ENCODE measurements at regions not wholly inside any gene's neighbourhood (a gene's known extent, or its start where the extent isn't known, plus 50 kb on each side); places are given as distances from the start of the nearest gene placed in this dataset.

GRCh38 chr4:104758574-104758973 lies 263.9 kb upstream of the CXXC4 start:
- Histone ChIP-seq H3K27ac (ENCODE audit: low read depth, low read length, severe bottlenecking) (no peak overlapping the region), H3K4me3 (ENCODE audit: extremely low read depth, insufficient read depth, low read length, poor library complexity, severe bottlenecking) (no peak overlapping the region), H3K9me3 (ENCODE audit: control insufficient read depth, low read length) (no peaks in the 10 kb centered on the region), H3K4me1 (ENCODE audit: control insufficient read depth, insufficient read depth, low read length, poor library complexity, severe bottlenecking) (no peaks in the 10 kb centered on the region), H3K36me3 (ENCODE audit: control insufficient read depth, insufficient read depth, low read length) (no peaks in the 10 kb centered on the region)
- WGBS, 2 experiments (ENCODE audit: insufficient coverage in 2 of 2), result no CpG with 5 or more reads among the region's 2 CpGs

- H3K4me3 ChIP-seq (ENCODE audit: extremely low read depth, insufficient read depth, low read length, poor library complexity, severe bottlenecking), result no peak overlapping the region
- WGBS, 2 experiments (ENCODE audit: insufficient coverage in 2 of 2), result 40% methylated on average over 1 of the region's 5 CpGs; no CpG with 5 or more reads in 1 of the 2 experiments
- no peaks in the 10 kb centered on the region for H3K9me3 ChIP-seq (ENCODE audit: control insufficient read depth, low read length)
- no peaks in the 10 kb centered on the region for H3K36me3 ChIP-seq (ENCODE audit: control insufficient read depth, insufficient read depth, low read length)
- no peaks in the 10 kb centered on the region for H3K4me1 ChIP-seq (ENCODE audit: control insufficient read depth, insufficient read depth, low read length, poor library complexity, severe bottlenecking)
- H3K27ac ChIP-seq (ENCODE audit: low read depth, low read length, severe bottlenecking), result no peak overlapping the region
These were observed 269.0 kb upstream of the CXXC4 start for GRCh38 chr4:104763554-104764222.

GRCh38 chr4:104766676-104767075 lies 272.0 kb upstream of the CXXC4 start:
- Histone ChIP-seq H3K27ac (ENCODE audit: low read depth, low read length, severe bottlenecking) (no peak overlapping the region), H3K9me3 (ENCODE audit: control insufficient read depth, low read length) (no peaks in the 10 kb centered on the region), H3K4me3 (ENCODE audit: extremely low read depth, insufficient read depth, low read length, poor library complexity, severe bottlenecking) (no peak overlapping the region), H3K4me1 (ENCODE audit: control insufficient read depth, insufficient read depth, low read length, poor library complexity, severe bottlenecking) (no peaks in the 10 kb centered on the region), H3K36me3 (ENCODE audit: control insufficient read depth, insufficient read depth, low read length) (no peaks in the 10 kb centered on the region)
- 83% methylated on average over 1 of the region's 1 CpG for WGBS, 2 experiments (ENCODE audit: insufficient coverage in 2 of 2)

GRCh38 chr4:104772849-104773248 lies 278.2 kb upstream of the CXXC4 start:
- no peak overlapping the region for H3K4me3 ChIP-seq (ENCODE audit: extremely low read depth, insufficient read depth, low read length, poor library complexity, severe bottlenecking)
- H3K9me3 ChIP-seq (ENCODE audit: control insufficient read depth, low read length), result no peaks in the 10 kb centered on the region
- no peaks in the 10 kb centered on the region for H3K36me3 ChIP-seq (ENCODE audit: control insufficient read depth, insufficient read depth, low read length)
- H3K27ac ChIP-seq (ENCODE audit: low read depth, low read length, severe bottlenecking), result no peak overlapping the region
- no peaks in the 10 kb centered on the region for H3K4me1 ChIP-seq (ENCODE audit: control insufficient read depth, insufficient read depth, low read length, poor library complexity, severe bottlenecking)
- no CpG with 5 or more reads among the region's 1 CpG for WGBS, 2 experiments (ENCODE audit: insufficient coverage in 2 of 2)

GRCh38 chr4:104795264-104795939 lies 300.7 kb upstream of the CXXC4 start:
- H3K27ac ChIP-seq (ENCODE audit: low read depth, low read length, severe bottlenecking), result no peak overlapping the region
- no peaks in the 10 kb centered on the region for H3K36me3 ChIP-seq (ENCODE audit: control insufficient read depth, insufficient read depth, low read length)
- H3K4me1 ChIP-seq (ENCODE audit: control insufficient read depth, insufficient read depth, low read length, poor library complexity, severe bottlenecking), result no peaks in the 10 kb centered on the region
- H3K4me3 ChIP-seq (ENCODE audit: extremely low read depth, insufficient read depth, low read length, poor library complexity, severe bottlenecking), result no peak overlapping the region
- WGBS, 2 experiments (ENCODE audit: insufficient coverage in 2 of 2), result 0 to 40% methylated on average over 1 to 2 of the region's 2 CpGs
- no peaks in the 10 kb centered on the region for H3K9me3 ChIP-seq (ENCODE audit: control insufficient read depth, low read length)

GRCh38 chr4:104811727-104812126 lies 317.0 kb upstream of the CXXC4 start:
- Histone ChIP-seq H3K36me3 (ENCODE audit: control insufficient read depth, insufficient read depth, low read length) (no peaks in the 10 kb centered on the region), H3K27ac (ENCODE audit: low read depth, low read length, severe bottlenecking) (no peak overlapping the region), H3K9me3 (ENCODE audit: control insufficient read depth, low read length) (no peaks in the 10 kb centered on the region), H3K4me3 (ENCODE audit: extremely low read depth, insufficient read depth, low read length, poor library complexity, severe bottlenecking) (no peak overlapping the region), H3K4me1 (ENCODE audit: control insufficient read depth, insufficient read depth, low read length, poor library complexity, severe bottlenecking) (no peaks in the 10 kb centered on the region)
- WGBS, 2 experiments (ENCODE audit: insufficient coverage in 2 of 2), result no CpG with 5 or more reads among the region's 3 CpGs

GRCh38 chr4:104815665-104816064 lies 321.0 kb upstream of the CXXC4 start:
- Histone ChIP-seq H3K4me1 (ENCODE audit: control insufficient read depth, insufficient read depth, low read length, poor library complexity, severe bottlenecking) (no peaks in the 10 kb centered on the region), H3K4me3 (ENCODE audit: extremely low read depth, insufficient read depth, low read length, poor library complexity, severe bottlenecking) (no peak overlapping the region), H3K36me3 (ENCODE audit: control insufficient read depth, insufficient read depth, low read length) (no peaks in the 10 kb centered on the region), H3K27ac (ENCODE audit: low read depth, low read length, severe bottlenecking) (no peak overlapping the region), H3K9me3 (ENCODE audit: control insufficient read depth, low read length) (no peaks in the 10 kb centered on the region)
- WGBS, 2 experiments (ENCODE audit: insufficient coverage in 2 of 2), result no CpG with 5 or more reads among the region's 1 CpG

GRCh38 chr4:104818579-104818978 lies 323.9 kb upstream of the CXXC4 start:
- no peak overlapping the region for H3K27ac ChIP-seq (ENCODE audit: low read depth, low read length, severe bottlenecking)
- H3K9me3 ChIP-seq (ENCODE audit: control insufficient read depth, low read length), result no peaks in the 10 kb centered on the region
- H3K4me3 ChIP-seq (ENCODE audit: extremely low read depth, insufficient read depth, low read length, poor library complexity, severe bottlenecking), result no peak overlapping the region
- WGBS, 2 experiments (ENCODE audit: insufficient coverage in 2 of 2), result 100% methylated on average over 1 of the region's 4 CpGs; no CpG with 5 or more reads in 1 of the 2 experiments
- no peaks in the 10 kb centered on the region for H3K4me1 ChIP-seq (ENCODE audit: control insufficient read depth, insufficient read depth, low read length, poor library complexity, severe bottlenecking)
- H3K36me3 ChIP-seq (ENCODE audit: control insufficient read depth, insufficient read depth, low read length), result no peaks in the 10 kb centered on the region

GRCh38 chr4:104826171-104826570 lies 320.5 kb upstream of the TET2 start:
- no peak overlapping the region for H3K4me3 ChIP-seq (ENCODE audit: extremely low read depth, insufficient read depth, low read length, poor library complexity, severe bottlenecking)
- 63 to 92% methylated on average over 1 to 2 of the region's 2 CpGs for WGBS, 2 experiments (ENCODE audit: insufficient coverage in 2 of 2)

GRCh38 chr4:104829761-104830160 lies 316.9 kb upstream of the TET2 start:
- H3K4me3 ChIP-seq (ENCODE audit: extremely low read depth, insufficient read depth, low read length, poor library complexity, severe bottlenecking), result no peak overlapping the region
- H3K27ac ChIP-seq (ENCODE audit: low read depth, low read length, severe bottlenecking), result no peak overlapping the region
- no peaks in the 10 kb centered on the region for H3K36me3 ChIP-seq (ENCODE audit: control insufficient read depth, insufficient read depth, low read length)
- H3K4me1 ChIP-seq (ENCODE audit: control insufficient read depth, insufficient read depth, low read length, poor library complexity, severe bottlenecking), result no peaks in the 10 kb centered on the region
- no peaks in the 10 kb centered on the region for H3K9me3 ChIP-seq (ENCODE audit: control insufficient read depth, low read length)

More at GRCh38 chr4:104826171-104826570, 320.5 kb upstream of the TET2 start:
- H3K4me1 ChIP-seq (ENCODE audit: control insufficient read depth, insufficient read depth, low read length, poor library complexity, severe bottlenecking), result no peaks in the 10 kb centered on the region
- no peak overlapping the region for H3K27ac ChIP-seq (ENCODE audit: low read depth, low read length, severe bottlenecking)
- H3K36me3 ChIP-seq (ENCODE audit: control insufficient read depth, insufficient read depth, low read length), result no peaks in the 10 kb centered on the region
- H3K9me3 ChIP-seq (ENCODE audit: control insufficient read depth, low read length), result no peaks in the 10 kb centered on the region

- no peaks in the 10 kb centered on the region for H3K36me3 ChIP-seq (ENCODE audit: control insufficient read depth, insufficient read depth, low read length)
- no peaks in the 10 kb centered on the region for H3K4me1 ChIP-seq (ENCODE audit: control insufficient read depth, insufficient read depth, low read length, poor library complexity, severe bottlenecking)
- WGBS, 2 experiments (ENCODE audit: insufficient coverage in 2 of 2), result no CpG with 5 or more reads among the region's 3 CpGs
- H3K4me3 ChIP-seq (ENCODE audit: extremely low read depth, insufficient read depth, low read length, poor library complexity, severe bottlenecking), result no peak overlapping the region
- H3K9me3 ChIP-seq (ENCODE audit: control insufficient read depth, low read length), result no peaks in the 10 kb centered on the region
- no peak overlapping the region for H3K27ac ChIP-seq (ENCODE audit: low read depth, low read length, severe bottlenecking)
These were observed 298.0 kb upstream of the TET2 start for GRCh38 chr4:104848597-104849225.
